ENCODE measurements at regions not wholly inside any gene's neighbourhood (a gene's known extent, or its start where the extent isn't known, plus 50 kb on each side); places are given as distances from the start of the nearest gene placed in this dataset.

DNA sequence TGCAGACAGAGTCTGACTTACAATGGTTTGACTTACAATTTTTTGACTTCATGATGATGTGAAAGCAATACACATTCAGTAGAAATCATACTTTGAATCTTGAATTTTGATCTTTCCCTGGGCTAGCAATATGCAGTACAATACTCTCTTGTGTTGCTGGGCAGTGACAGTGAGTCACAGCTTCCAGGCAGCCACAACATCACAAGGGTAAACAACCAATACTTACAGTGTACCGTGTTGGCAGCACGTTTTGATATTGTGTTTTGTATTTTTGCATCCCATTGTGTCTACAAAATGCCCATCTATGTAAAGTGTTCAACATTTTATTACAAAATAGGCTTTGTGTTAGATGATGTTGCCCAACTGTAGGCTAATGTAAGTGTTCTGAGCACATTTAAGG, 150.9 kb downstream of the NTMT2 start:
- TF ChIP-seq, protein P1, sequence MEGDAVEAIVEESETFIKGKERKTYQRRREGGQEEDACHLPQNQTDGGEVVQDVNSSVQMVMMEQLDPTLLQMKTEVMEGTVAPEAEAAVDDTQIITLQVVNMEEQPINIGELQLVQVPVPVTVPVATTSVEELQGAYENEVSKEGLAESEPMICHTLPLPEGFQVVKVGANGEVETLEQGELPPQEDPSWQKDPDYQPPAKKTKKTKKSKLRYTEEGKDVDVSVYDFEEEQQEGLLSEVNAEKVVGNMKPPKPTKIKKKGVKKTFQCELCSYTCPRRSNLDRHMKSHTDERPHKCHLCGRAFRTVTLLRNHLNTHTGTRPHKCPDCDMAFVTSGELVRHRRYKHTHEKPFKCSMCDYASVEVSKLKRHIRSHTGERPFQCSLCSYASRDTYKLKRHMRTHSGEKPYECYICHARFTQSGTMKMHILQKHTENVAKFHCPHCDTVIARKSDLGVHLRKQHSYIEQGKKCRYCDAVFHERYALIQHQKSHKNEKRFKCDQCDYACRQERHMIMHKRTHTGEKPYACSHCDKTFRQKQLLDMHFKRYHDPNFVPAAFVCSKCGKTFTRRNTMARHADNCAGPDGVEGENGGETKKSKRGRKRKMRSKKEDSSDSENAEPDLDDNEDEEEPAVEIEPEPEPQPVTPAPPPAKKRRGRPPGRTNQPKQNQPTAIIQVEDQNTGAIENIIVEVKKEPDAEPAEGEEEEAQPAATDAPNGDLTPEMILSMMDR (IDR thresholded peaks at IDR 0.05; ENCODE audit: insufficient read depth, low read length): no peak

DNA sequence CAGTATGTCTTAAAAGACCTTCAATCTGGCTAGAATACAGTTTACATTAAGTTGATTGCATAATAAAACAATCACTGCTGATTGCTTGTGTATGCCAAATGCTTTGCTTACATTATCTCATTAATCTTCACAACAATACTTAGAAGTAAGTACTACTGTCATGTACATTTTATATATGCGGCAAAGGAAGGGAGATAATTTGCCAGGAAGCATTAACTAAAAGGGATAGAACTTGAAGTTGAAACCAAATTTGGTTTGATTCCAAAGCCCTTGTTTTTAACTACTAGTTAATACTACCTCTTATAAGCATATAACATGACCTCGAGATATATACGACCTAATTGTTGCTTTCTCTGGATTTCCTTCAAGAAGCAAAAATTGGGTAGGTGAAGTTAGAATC, 155.8 kb downstream of the NTMT2 start:
- H3K4me3 ChIP-seq (ENCODE audit: low read depth, low read length): no peak overlapping the region
- TF ChIP-seq, protein P1 (IDR thresholded peaks at IDR 0.05; ENCODE audit: insufficient read depth, low read length): no peak
- no peak for DNase-seq (ENCODE audit: low read depth)

More for the DNA sequence above, 150.9 kb downstream of the NTMT2 start:
- no peak for DNase-seq (ENCODE audit: low read depth)
- H3K4me3 ChIP-seq (ENCODE audit: low read depth, low read length): no peak overlapping the region

DNA sequence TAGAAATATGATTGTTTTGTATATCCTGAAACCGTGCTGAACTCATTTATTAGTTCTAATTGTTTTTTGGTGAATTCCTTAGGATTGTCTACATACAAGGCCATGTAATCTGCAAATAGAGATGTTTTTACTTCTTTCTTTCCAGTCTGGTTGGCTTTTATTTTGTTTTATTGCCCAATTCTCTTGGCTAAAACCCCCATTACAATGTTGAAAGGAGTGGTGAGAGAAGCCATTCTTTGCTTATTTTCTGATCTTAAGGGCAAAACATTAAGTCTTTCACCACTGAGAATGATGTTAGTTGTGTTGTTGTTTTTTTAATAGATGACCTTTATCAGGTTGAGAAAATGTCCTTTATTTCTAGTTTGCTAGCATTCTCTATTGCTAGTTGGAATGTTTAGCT, 157.3 kb downstream of the NTMT2 start:
- H3K4me3 ChIP-seq (ENCODE audit: low read depth, low read length): no peak overlapping the region
- TF ChIP-seq, protein P1 (IDR thresholded peaks at IDR 0.05; ENCODE audit: insufficient read depth, low read length): no peak
- DNase-seq (ENCODE audit: low read depth): peak; percentile 52

DNA sequence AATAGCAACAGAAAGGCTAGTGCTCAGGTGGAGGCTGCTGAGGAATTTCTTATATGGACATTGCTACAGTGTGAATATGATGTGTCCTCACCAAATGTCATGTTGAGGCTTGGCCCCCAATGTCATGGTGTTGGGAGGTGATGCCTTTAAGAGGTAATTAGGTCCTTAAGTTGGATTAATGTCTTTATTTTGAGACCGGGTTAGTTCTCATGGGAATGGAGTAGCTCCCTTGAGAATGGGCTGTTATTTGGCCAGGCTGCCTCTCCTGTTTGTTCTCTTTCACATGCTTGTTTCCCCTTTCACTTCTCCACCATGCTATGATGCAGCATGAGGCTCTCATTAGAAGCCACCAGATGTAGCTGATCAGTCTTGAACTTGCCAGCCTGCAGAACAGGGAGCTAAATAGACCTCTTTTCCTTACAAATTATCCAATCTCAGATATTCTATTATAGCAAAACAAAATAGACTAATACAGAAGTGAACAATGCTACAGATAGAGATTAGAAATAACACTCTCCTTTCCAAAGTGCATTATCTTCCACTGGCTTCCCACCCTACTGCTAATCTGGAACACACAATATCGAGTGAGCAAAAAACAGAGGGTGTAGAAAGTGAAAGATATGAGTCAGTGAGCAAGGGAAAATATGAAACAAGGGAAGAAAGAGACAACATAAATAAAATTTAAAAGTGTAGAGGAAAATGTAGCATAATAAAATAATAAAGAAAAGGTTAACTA, 160.2 kb downstream of the NTMT2 start:
- DNase-seq (ENCODE audit: low read depth): peak; percentile 45
- TF ChIP-seq, protein P1 (IDR thresholded peaks at IDR 0.05; ENCODE audit: insufficient read depth, low read length): no peak
- no peak overlapping the region for H3K4me3 ChIP-seq (ENCODE audit: low read depth, low read length)

DNA sequence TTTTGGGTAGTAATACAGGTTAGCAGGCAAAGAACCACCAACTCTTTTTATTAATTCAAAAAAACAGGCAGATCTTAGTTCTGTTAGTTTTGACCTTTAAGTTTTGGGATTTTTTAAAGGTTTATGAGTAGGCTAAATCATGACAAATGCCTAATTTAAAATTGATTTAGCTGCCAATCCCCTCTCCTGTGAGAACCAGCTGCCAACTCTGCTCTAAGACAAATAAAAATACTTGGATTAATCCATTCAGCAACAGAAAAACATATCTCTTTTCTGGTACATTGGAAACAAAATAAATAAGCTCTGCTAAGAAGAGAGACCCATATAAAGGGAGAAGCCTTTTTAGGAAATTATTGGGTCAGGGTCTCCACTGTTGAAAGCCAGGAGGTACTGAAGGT, 160.8 kb downstream of the NTMT2 start:
- H3K4me3 ChIP-seq (ENCODE audit: low read depth, low read length): no peak overlapping the region
- TF ChIP-seq, protein P1 (IDR thresholded peaks at IDR 0.05; ENCODE audit: insufficient read depth, low read length): no peak
- no peak for DNase-seq (ENCODE audit: low read depth)

DNA sequence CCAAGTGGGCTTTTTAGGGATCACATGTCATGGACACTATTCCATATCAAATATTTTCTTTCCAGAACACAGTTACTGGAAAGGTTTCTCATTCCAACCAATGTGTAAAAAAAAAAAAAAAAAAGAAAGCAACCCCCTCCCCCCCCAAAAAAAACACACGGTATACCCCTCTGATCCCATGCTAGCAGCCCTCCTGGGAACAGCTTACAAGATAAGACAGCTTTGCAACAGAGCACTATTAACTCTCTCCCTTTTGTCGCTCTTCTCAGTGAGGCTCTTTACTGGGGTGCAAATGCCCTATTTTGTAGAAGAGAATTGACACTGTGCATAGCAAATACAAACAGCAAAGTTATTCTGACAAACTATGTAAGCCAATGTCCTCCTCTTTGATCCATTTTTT, 161.2 kb downstream of the NTMT2 start:
- no peak overlapping the region for H3K4me3 ChIP-seq (ENCODE audit: low read depth, low read length)
- no peak for DNase-seq (ENCODE audit: low read depth)
- TF ChIP-seq, protein P1 (IDR thresholded peaks at IDR 0.05; ENCODE audit: insufficient read depth, low read length): no peak

DNA sequence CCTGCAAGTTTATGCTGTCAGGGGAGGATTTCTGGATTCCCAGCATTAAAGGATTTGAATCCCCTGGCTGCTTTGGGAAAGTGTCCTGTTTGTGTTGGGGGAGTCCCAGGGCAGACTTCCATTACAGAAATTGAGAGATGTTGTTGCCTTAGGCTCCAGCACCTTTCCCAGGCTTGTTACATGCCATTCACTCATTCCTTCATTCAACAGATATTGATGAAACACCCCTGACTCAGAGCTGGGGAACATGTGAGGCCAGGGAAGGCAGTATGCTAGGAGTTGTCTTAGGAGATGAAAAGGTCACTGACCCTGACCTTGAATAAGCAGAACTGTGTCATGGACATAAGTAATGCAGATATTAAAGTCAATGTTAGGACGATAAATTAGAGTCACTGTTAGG, 161.7 kb downstream of the NTMT2 start:
- TF ChIP-seq, protein P1 (IDR thresholded peaks at IDR 0.05; ENCODE audit: insufficient read depth, low read length): no peak
- H3K4me3 ChIP-seq (ENCODE audit: low read depth, low read length): no peak overlapping the region
- peak; percentile 35 for DNase-seq (ENCODE audit: low read depth)

All from fibroblast of the aortic adventitia (primary cell).